ENCODE measurements at regions not wholly inside any gene's neighbourhood (a gene's known extent, or its start where the extent isn't known, plus 50 kb on each side); places are given as distances from the start of the nearest gene placed in this dataset.

GRCh38 chr2:226483745-226484619 lies 315.6 kb downstream of the IRS1 start:
- FAIRE-seq: no peak
- no peak for TF ChIP-seq POLR2A (IDR thresholded peaks at IDR 0.05; ENCODE audit: low read depth, low read length)
- no peak for TF ChIP-seq POLR2AphosphoS5 (IDR thresholded peaks at IDR 0.05; ENCODE audit: low read depth, low read length)
- no peak for TF ChIP-seq TAF1 (IDR thresholded peaks at IDR 0.05; ENCODE audit: borderline replicate concordance, low read depth, low read length)
- DNase-seq (ENCODE audit: insufficient read length): no peak

- no peak for FAIRE-seq
Measured at GRCh38 chr2:226483143-226483542, 316.5 kb downstream of the IRS1 start.

GRCh38 chr2:226478109-226478809 lies 321.4 kb downstream of the IRS1 start:
- DNase-seq (ENCODE audit: insufficient read length) (no peak), FAIRE-seq (no peak)
- TF ChIP-seq POLR2AphosphoS5 (IDR thresholded peaks at IDR 0.05; ENCODE audit: low read depth, low read length) (no peak), TAF1 (IDR thresholded peaks at IDR 0.05; ENCODE audit: borderline replicate concordance, low read depth, low read length) (no peak), POLR2A (IDR thresholded peaks at IDR 0.05; ENCODE audit: low read depth, low read length) (no peak)

More at GRCh38 chr2:226483143-226483542, 316.5 kb downstream of the IRS1 start:
- no peak for TF ChIP-seq POLR2A (IDR thresholded peaks at IDR 0.05; ENCODE audit: low read depth, low read length)
- TF ChIP-seq POLR2AphosphoS5 (IDR thresholded peaks at IDR 0.05; ENCODE audit: low read depth, low read length): no peak
- TF ChIP-seq TAF1 (IDR thresholded peaks at IDR 0.05; ENCODE audit: borderline replicate concordance, low read depth, low read length): no peak
- DNase-seq (ENCODE audit: insufficient read length): no peak

GRCh38 chr2:226477221-226478108 lies 322.2 kb downstream of the IRS1 start:
- no peak for FAIRE-seq
- DNase-seq (ENCODE audit: insufficient read length): no peak
- TF ChIP-seq POLR2A (IDR thresholded peaks at IDR 0.05; ENCODE audit: low read depth, low read length) (no peak), TAF1 (IDR thresholded peaks at IDR 0.05; ENCODE audit: borderline replicate concordance, low read depth, low read length) (no peak)

GRCh38 chr2:226475650-226476049 lies 324.0 kb downstream of the IRS1 start:
- DNase-seq (ENCODE audit: insufficient read length): no peak
- no peak for FAIRE-seq
- no peak for TF ChIP-seq POLR2A (IDR thresholded peaks at IDR 0.05; ENCODE audit: low read depth, low read length)
- TF ChIP-seq TAF1 (IDR thresholded peaks at IDR 0.05; ENCODE audit: borderline replicate concordance, low read depth, low read length): no peak
- no peak for TF ChIP-seq POLR2AphosphoS5 (IDR thresholded peaks at IDR 0.05; ENCODE audit: low read depth, low read length)

- no peak for TF ChIP-seq TAF1 (IDR thresholded peaks at IDR 0.05; ENCODE audit: borderline replicate concordance, low read depth, low read length)
- no peak for TF ChIP-seq POLR2A (IDR thresholded peaks at IDR 0.05; ENCODE audit: low read depth, low read length)
- no peak for TF ChIP-seq POLR2AphosphoS5 (IDR thresholded peaks at IDR 0.05; ENCODE audit: low read depth, low read length)
- no peak for FAIRE-seq
- DNase-seq (ENCODE audit: insufficient read length): no peak
Measured at GRCh38 chr2:226474131-226474530, 325.5 kb downstream of the IRS1 start.

GRCh38 chr2:226471987-226472470 lies 327.6 kb downstream of the IRS1 start:
- no peak for TF ChIP-seq TAF1 (IDR thresholded peaks at IDR 0.05; ENCODE audit: borderline replicate concordance, low read depth, low read length)
- no peak for TF ChIP-seq POLR2AphosphoS5 (IDR thresholded peaks at IDR 0.05; ENCODE audit: low read depth, low read length)
- no peak for TF ChIP-seq POLR2A (IDR thresholded peaks at IDR 0.05; ENCODE audit: low read depth, low read length)
- FAIRE-seq: no peak
- DNase-seq (ENCODE audit: insufficient read length): no peak

GRCh38 chr2:226467633-226468032 lies 332.0 kb downstream of the IRS1 start:
- DNase-seq (ENCODE audit: insufficient read length) (no peak), FAIRE-seq (no peak)
- no peak for TF ChIP-seq TAF1 (IDR thresholded peaks at IDR 0.05; ENCODE audit: borderline replicate concordance, low read depth, low read length)
- TF ChIP-seq POLR2A (IDR thresholded peaks at IDR 0.05; ENCODE audit: low read depth, low read length): no peak
- no peak for TF ChIP-seq POLR2AphosphoS5 (IDR thresholded peaks at IDR 0.05; ENCODE audit: low read depth, low read length)

- DNase-seq (ENCODE audit: insufficient read length) (no peak), FAIRE-seq (no peak)
- TF ChIP-seq POLR2AphosphoS5 (IDR thresholded peaks at IDR 0.05; ENCODE audit: low read depth, low read length) (no peak), POLR2A (IDR thresholded peaks at IDR 0.05; ENCODE audit: low read depth, low read length) (no peak), TAF1 (IDR thresholded peaks at IDR 0.05; ENCODE audit: borderline replicate concordance, low read depth, low read length) (no peak)
Measured at GRCh38 chr2:226467221-226467620, 332.4 kb downstream of the IRS1 start.

GRCh38 chr2:226466589-226466988 lies 333.0 kb downstream of the IRS1 start:
- FAIRE-seq (no peak), DNase-seq (ENCODE audit: insufficient read length) (no peak)

GRCh38 chr2:226466124-226466523 lies 333.5 kb downstream of the IRS1 start:
- no peak for DNase-seq (ENCODE audit: insufficient read length)
- no peak for FAIRE-seq
- TF ChIP-seq TAF1 (IDR thresholded peaks at IDR 0.05; ENCODE audit: borderline replicate concordance, low read depth, low read length): no peak
- TF ChIP-seq POLR2A (IDR thresholded peaks at IDR 0.05; ENCODE audit: low read depth, low read length): no peak
- TF ChIP-seq POLR2AphosphoS5 (IDR thresholded peaks at IDR 0.05; ENCODE audit: low read depth, low read length): no peak

More at GRCh38 chr2:226466589-226466988, 333.0 kb downstream of the IRS1 start:
- no peak for TF ChIP-seq POLR2AphosphoS5 (IDR thresholded peaks at IDR 0.05; ENCODE audit: low read depth, low read length)
- TF ChIP-seq TAF1 (IDR thresholded peaks at IDR 0.05; ENCODE audit: borderline replicate concordance, low read depth, low read length): no peak
- no peak for TF ChIP-seq POLR2A (IDR thresholded peaks at IDR 0.05; ENCODE audit: low read depth, low read length)

Data from GM12892 (cell line).